Astrocyte (in vitro differentiated cells and primary cell): ENCODE measurements at regions not wholly inside any gene's neighbourhood (a gene's known extent, or its start where the extent isn't known, plus 50 kb on each side); places are given as distances from the start of the nearest gene placed in this dataset.

Experiments
- DNase-seq: peaks from one replicate; pipeline ENCODE4 v3.0.0-alpha.2; 2010; ENCODE audit warnings: low read depth
- FAIRE-seq: peaks from 2 replicates; lab custom pipeline; 2011; peaks lifted over from hg19 to GRCh38; lab: Jason Lieb, UNC
- H2AFZ ChIP-seq: 2 replicates; pipeline ENCODE4 v1.6.0; 2012; ENCODE audit warnings: low read depth, low read length, inconsistent platforms
- H3K27ac ChIP-seq: 2 replicates; pipeline ENCODE4 v1.5.1; 2011; ENCODE audit warnings: low read depth, low read length, inconsistent platforms
- H3K27me3 ChIP-seq: 2 replicates; pipeline ENCODE4 v1.6.0; 2011; ENCODE audit warnings: low read length, inconsistent platforms; ENCODE audit not compliant: insufficient read depth
- H3K36me3 ChIP-seq: 2 replicates; pipeline ENCODE4 v1.5.1; 2011; ENCODE audit warnings: low read length, inconsistent platforms; ENCODE audit not compliant: insufficient read depth
- H3K4me1 ChIP-seq: 2 replicates; pipeline ENCODE4 v1.5.1; 2011; ENCODE audit warnings: low read length, inconsistent platforms; ENCODE audit not compliant: insufficient read depth
- H3K4me2 ChIP-seq: 2 replicates; pipeline ENCODE4 v1.6.0; 2012; ENCODE audit warnings: low read length, inconsistent platforms
- H3K4me3 ChIP-seq: 2 replicates; pipeline ENCODE4 v1.5.1; 2011; ENCODE audit warnings: low read depth, mild to moderate bottlenecking, low read length, inconsistent platforms; ENCODE audit not compliant: insufficient read depth
- H3K79me2 ChIP-seq: 2 replicates; pipeline ENCODE4 v1.6.0; 2012; ENCODE audit warnings: mild to moderate bottlenecking, low read length, inconsistent platforms; ENCODE audit not compliant: insufficient read depth
- H3K9ac ChIP-seq: 2 replicates; pipeline ENCODE4 v1.6.0; 2012; ENCODE audit warnings: mild to moderate bottlenecking, low read length, inconsistent platforms
- H3K9me3 ChIP-seq: 2 replicates; pipeline ENCODE4 v1.5.1; 2012; ENCODE audit warnings: low read depth, mild to moderate bottlenecking, low read length, inconsistent platforms; ENCODE audit not compliant: insufficient read depth
- H4K20me1 ChIP-seq: 2 replicates; pipeline ENCODE4 v1.6.0; 2012; ENCODE audit warnings: low read length, inconsistent platforms; ENCODE audit not compliant: insufficient read depth
- H3K27ac Mint-ChIP-seq: one replicate; pipeline ENCODE4 v1.8.0; 2021; ENCODE audit warnings: mild to moderate bottlenecking, mixed read lengths; ENCODE audit not compliant: unreplicated experiment
- H3K27me3 Mint-ChIP-seq: one replicate; pipeline ENCODE4 v1.8.0; 2021; ENCODE audit warnings: low read depth, mixed read lengths; ENCODE audit not compliant: unreplicated experiment
- H3K36me3 Mint-ChIP-seq: one replicate; pipeline ENCODE4 v1.8.0; 2021; ENCODE audit warnings: low read depth, mixed read lengths; ENCODE audit not compliant: unreplicated experiment
- H3K4me1 Mint-ChIP-seq: one replicate; pipeline ENCODE4 v1.8.0; 2021; ENCODE audit warnings: low read depth, mixed read lengths; ENCODE audit not compliant: unreplicated experiment
- H3K4me3 Mint-ChIP-seq: one replicate; pipeline ENCODE4 v1.8.0; 2021; ENCODE audit warnings: mild to moderate bottlenecking, moderate library complexity, mixed read lengths; ENCODE audit not compliant: unreplicated experiment
- H3K9me3 Mint-ChIP-seq: one replicate; pipeline ENCODE4 v1.8.0; 2021; ENCODE audit warnings: mild to moderate bottlenecking, mixed read lengths; ENCODE audit not compliant: unreplicated experiment
- CTCF ChIP-seq: IDR thresholded peaks from 2 replicates; pipeline ENCODE4 v1.5.1; 2011; ENCODE audit warnings: low read depth, mild to moderate bottlenecking, inconsistent platforms, low read length, moderate library complexity; ENCODE audit not compliant: insufficient read depth
- EZH2 ChIP-seq: IDR thresholded peaks from 2 replicates; pipeline ENCODE4 v1.6.1; 2012; ENCODE audit warnings: mild to moderate bottlenecking, low read length, inconsistent platforms; ENCODE audit not compliant: insufficient read depth

- no peak overlapping the region for H3K4me3 ChIP-seq
- no peaks in the 10 kb centered on the region for H3K27me3 ChIP-seq
- Mint-ChIP-seq H3K36me3 (peaks cover 1% of the 10 kb centered on the region), H3K4me1 (peaks cover 14% of the 10 kb centered on the region), H3K4me3 (no peak overlapping the region), H3K9me3 (peaks cover 2% of the 10 kb centered on the region), H3K27ac (no peak overlapping the region), H3K27me3 (no peaks in the 10 kb centered on the region)
- no peaks in the 10 kb centered on the region for H3K79me2 ChIP-seq
- no peak for TF ChIP-seq EZH2
- TF ChIP-seq CTCF, result no peak
- peaks cover 3% of the 10 kb centered on the region for H3K4me1 ChIP-seq
- H3K4me2 ChIP-seq, result no peak overlapping the region
- FAIRE-seq (no peak), DNase-seq (no peak)
- H4K20me1 ChIP-seq, result no peaks in the 10 kb centered on the region
- no peak overlapping the region for H3K27ac ChIP-seq
- no peak overlapping the region for H3K9ac ChIP-seq
- H3K9me3 ChIP-seq, result no peaks in the 10 kb centered on the region
- no peak overlapping the region for H2AFZ ChIP-seq
- H3K36me3 ChIP-seq, result no peaks in the 10 kb centered on the region
Observed at GRCh38 chr12:46609674-46610073, 216.1 kb downstream of the SLC38A4 start.

- H4K20me1 ChIP-seq, result no peaks in the 10 kb centered on the region
- Mint-ChIP-seq H3K27ac (no peak overlapping the region), H3K27me3 (no peaks in the 10 kb centered on the region), H3K4me1 (peaks cover 14% of the 10 kb centered on the region), H3K4me3 (no peak overlapping the region), H3K9me3 (peaks cover 2% of the 10 kb centered on the region), H3K36me3 (peaks cover 1% of the 10 kb centered on the region)
- TF ChIP-seq EZH2 (no peak), CTCF (no peak)
- DNase-seq (no peak), FAIRE-seq (peak; percentile 9)
- H3K27ac ChIP-seq, result no peak overlapping the region
- no peaks in the 10 kb centered on the region for H3K27me3 ChIP-seq
- peaks cover 3% of the 10 kb centered on the region for H3K4me1 ChIP-seq
- no peaks in the 10 kb centered on the region for H3K9me3 ChIP-seq
- no peak overlapping the region for H3K4me3 ChIP-seq
- H3K36me3 ChIP-seq, result no peaks in the 10 kb centered on the region
- H3K79me2 ChIP-seq, result no peaks in the 10 kb centered on the region
- no peak overlapping the region for H3K9ac ChIP-seq
- H2AFZ ChIP-seq, result no peak overlapping the region
- H3K4me2 ChIP-seq, result peak overlapping the region; percentile 26
Observed at GRCh38 chr12:46609273-46609623, 216.5 kb downstream of the SLC38A4 start.

GRCh38 chr12:46608431-46609272 is 217.1 kb downstream of the SLC38A4 start:
- DNase-seq, result peak; percentile 80
- peak overlapping the region; percentile 11 for H3K27ac ChIP-seq

More at GRCh38 chr12:46608431-46609272, 217.1 kb downstream of the SLC38A4 start:
- TF ChIP-seq EZH2 (no peak), CTCF (no peak)
- H3K27ac Mint-ChIP-seq, result no peak overlapping the region
- H3K9me3 ChIP-seq, result no peaks in the 10 kb centered on the region
- peaks cover 2% of the 10 kb centered on the region for H3K9me3 Mint-ChIP-seq
- H3K4me3 ChIP-seq, result no peak overlapping the region
- H3K4me1 Mint-ChIP-seq, result peaks cover 14% of the 10 kb centered on the region
- peak overlapping the region; percentile 34 for H2AFZ ChIP-seq
- H3K4me2 ChIP-seq, result peak overlapping the region; percentile 26
- peaks cover 3% of the 10 kb centered on the region for H3K4me1 ChIP-seq
- no peaks in the 10 kb centered on the region for H3K27me3 ChIP-seq
- no peaks in the 10 kb centered on the region for H3K27me3 Mint-ChIP-seq
- H3K79me2 ChIP-seq, result no peaks in the 10 kb centered on the region
- H3K36me3 Mint-ChIP-seq, result peaks cover 1% of the 10 kb centered on the region
- no peak for FAIRE-seq
- H3K9ac ChIP-seq, result no peak overlapping the region
- no peaks in the 10 kb centered on the region for H3K36me3 ChIP-seq
- no peaks in the 10 kb centered on the region for H4K20me1 ChIP-seq
- no peak overlapping the region for H3K4me3 Mint-ChIP-seq
